H9 (cell line): ENCODE measurements at regions not wholly inside any gene's neighbourhood (a gene's known extent, or its start where the extent isn't known, plus 50 kb on each side); places are given as distances from the start of the nearest gene placed in this dataset.

Experiments used
- DNase-seq: peaks from one replicate; pipeline ENCODE4 v3.0.0-alpha.2; 2017
- H2AFZ ChIP-seq: one replicate; pipeline ENCODE4 v1.6.1; 2013; ENCODE audit warnings: mild to moderate bottlenecking, low read length, control low read depth, moderate library complexity
- H2AK5ac ChIP-seq: 2 replicates; pipeline ENCODE4 v1.6.1; 2013; ENCODE audit warnings: low read length, control low read depth, mixed read lengths; ENCODE audit not compliant: insufficient read length
- H2BK120ac ChIP-seq: one replicate; pipeline ENCODE4 v1.6.1; 2013; ENCODE audit warnings: low read depth, mild to moderate bottlenecking, low read length, control low read depth, inconsistent platforms; ENCODE audit not compliant: poor library complexity, severe bottlenecking
- H2BK12ac ChIP-seq: 2 replicates; pipeline ENCODE4 v1.6.1; 2013; ENCODE audit warnings: low read length, control low read depth, mixed read lengths, low read depth; ENCODE audit not compliant: insufficient read length
- H2BK15ac ChIP-seq: 2 replicates; pipeline ENCODE4 v1.6.1; 2013; ENCODE audit warnings: low read depth, low read length, control low read depth
- H2BK20ac ChIP-seq: one replicate; pipeline ENCODE4 v1.6.1; 2013; ENCODE audit warnings: low read depth, mild to moderate bottlenecking, low read length, control low read depth, inconsistent platforms; ENCODE audit not compliant: poor library complexity, severe bottlenecking
- H2BK5ac ChIP-seq: 2 replicates; pipeline ENCODE4 v1.6.1; 2013; ENCODE audit warnings: low read length, control low read depth, mixed read lengths; ENCODE audit not compliant: insufficient read length
- H3K14ac ChIP-seq: 2 replicates; pipeline ENCODE4 v1.6.1; 2013; ENCODE audit warnings: low read length, control low read depth; ENCODE audit not compliant: insufficient read depth
- H3K18ac ChIP-seq: 2 replicates; pipeline ENCODE4 v1.6.1; 2013; ENCODE audit warnings: low read depth, mild to moderate bottlenecking, mixed read lengths, low read length, control low read depth; ENCODE audit not compliant: insufficient read length
- H3K23ac ChIP-seq: 2 replicates; pipeline ENCODE4 v1.6.1; 2013; ENCODE audit warnings: low read length, control low read depth, mixed read lengths, low read depth; ENCODE audit not compliant: insufficient read length
- H3K23me2 ChIP-seq: 2 replicates; pipeline ENCODE4 v1.6.1; 2013; ENCODE audit warnings: low read depth, mild to moderate bottlenecking, mixed read lengths, low read length, control low read depth; ENCODE audit not compliant: insufficient read length, poor library complexity, severe bottlenecking
- H3K27ac ChIP-seq: 2 replicates; pipeline ENCODE4 v1.5.1; 2013; ENCODE audit warnings: low read length, control low read depth, mixed read lengths, low read depth; ENCODE audit not compliant: insufficient read length
- H3K27me3 ChIP-seq: 2 replicates; pipeline ENCODE4 v1.6.1; 2013; ENCODE audit warnings: low read length, control low read depth, inconsistent platforms; ENCODE audit not compliant: insufficient read depth
- H3K4ac ChIP-seq: 2 replicates; pipeline ENCODE4 v1.6.1; 2013; ENCODE audit warnings: low read depth, mild to moderate bottlenecking, control low read depth, inconsistent platforms, low read length, moderate library complexity
- H3K4me1 ChIP-seq: 2 replicates; pipeline ENCODE4 v1.6.1; 2013; ENCODE audit warnings: low read length, control low read depth, inconsistent platforms; ENCODE audit not compliant: insufficient read depth
- H3K4me2 ChIP-seq: 2 replicates; pipeline ENCODE4 v1.6.1; 2013; ENCODE audit warnings: low read length, control low read depth, mixed read lengths; ENCODE audit not compliant: insufficient read length, insufficient read depth
- H3K56ac ChIP-seq: 2 replicates; pipeline ENCODE4 v1.6.1; 2013; ENCODE audit warnings: low read depth, mild to moderate bottlenecking, mixed read lengths, low read length, control low read depth; ENCODE audit not compliant: insufficient read length
- H3K79me1 ChIP-seq: 2 replicates; pipeline ENCODE4 v1.6.1; 2013; ENCODE audit warnings: low read depth, mild to moderate bottlenecking, moderate library complexity, low read length, control low read depth, inconsistent platforms; ENCODE audit not compliant: insufficient read depth, poor library complexity, severe bottlenecking
- H3K79me2 ChIP-seq: 2 replicates; pipeline ENCODE4 v1.6.1; 2013; ENCODE audit warnings: low read length, control low read depth, inconsistent platforms; ENCODE audit not compliant: insufficient read depth
- H3K9ac ChIP-seq: 2 replicates; pipeline ENCODE4 v1.6.1; 2013; ENCODE audit warnings: low read length, control low read depth, mixed read lengths; ENCODE audit not compliant: insufficient read length; ENCODE audit errors: extremely low read depth
- H3K9me3 ChIP-seq: one replicate; pipeline ENCODE4 v1.6.1; 2013; ENCODE audit warnings: low read depth, low read length, inconsistent platforms; ENCODE audit not compliant: control insufficient read depth
- H3T11ph ChIP-seq: one replicate; pipeline ENCODE4 v1.6.1; 2013; ENCODE audit warnings: mild to moderate bottlenecking, low read length, control low read depth, inconsistent platforms
- H4K20me1 ChIP-seq: one replicate; pipeline ENCODE4 v1.6.1; 2013; ENCODE audit not compliant: control insufficient read depth, insufficient read length, insufficient read depth
- H4K5ac ChIP-seq: 2 replicates; pipeline ENCODE4 v1.6.1; 2013; ENCODE audit warnings: low read depth, mild to moderate bottlenecking, mixed read lengths, low read length, control low read depth; ENCODE audit not compliant: insufficient read length
- H4K8ac ChIP-seq: replicated peaks from 2 replicates; pipeline ENCODE4 v1.6.1; 2013; ENCODE audit warnings: low read length, control low read depth, mixed read lengths, low read depth; ENCODE audit not compliant: insufficient read length
- H4K91ac ChIP-seq: 2 replicates; pipeline ENCODE4 v1.6.1; 2013; ENCODE audit warnings: low read depth, mild to moderate bottlenecking, moderate library complexity, mixed read lengths, low read length, control low read depth; ENCODE audit not compliant: insufficient read length
- H3K27ac Mint-ChIP-seq, 3 experiments: 2 replicates in 2 of 3; 3 replicates in 1 of 3; pipeline ENCODE4 v1.8.0; 2020 to 2021; ENCODE audit warnings: mixed read lengths in 3 of 3, mild to moderate bottlenecking in 1 of 3, moderate library complexity in 1 of 3
- H3K27me3 Mint-ChIP-seq: 2 replicates; pipeline ENCODE4 v1.8.0; 2021; ENCODE audit warnings: low read depth, mild to moderate bottlenecking, moderate library complexity, mixed read lengths
- H3K36me3 Mint-ChIP-seq, 3 experiments: 2 replicates in 2 of 3; 3 replicates in 1 of 3; pipeline ENCODE4 v1.8.0; 2020 to 2021; ENCODE audit warnings: low read depth in 3 of 3, mixed read lengths in 3 of 3; ENCODE audit not compliant: insufficient read depth in 1 of 3
- H3K4me1 Mint-ChIP-seq, 2 experiments: 2 replicates each; pipeline ENCODE4 v1.8.0; 2020; ENCODE audit warnings: mixed read lengths in 2 of 2
- H3K4me3 Mint-ChIP-seq, 2 experiments: 2 replicates in 1 of 2; 3 replicates in 1 of 2; pipeline ENCODE4 v1.8.0; 2020 to 2021; ENCODE audit warnings: mild to moderate bottlenecking in 2 of 2, mixed read lengths in 2 of 2, moderate library complexity in 1 of 2
- H3K9me3 Mint-ChIP-seq, 2 experiments: 2 replicates in 1 of 2; 3 replicates in 1 of 2; pipeline ENCODE4 v1.8.0; 2020; ENCODE audit warnings: mild to moderate bottlenecking in 2 of 2, mixed read lengths in 2 of 2, moderate library complexity in 1 of 2
- CTCF ChIP-seq: fragments of 200-600 bp; sonication (generic); conservative IDR thresholded peaks from 3 replicates; pipeline ENCODE4 v1.8.0; 2021; ENCODE audit warnings: antibody characterized with exemption, mild to moderate bottlenecking
- WGBS: extraction: QIAGEN DNeasy Blood & Tissue Kit; methylation state at CpG from one replicate; pipeline ENCODE4 v1.1.7; 2013; ENCODE audit warnings: missing lambda C conversion rate, low lambda C conversion rate, mixed read lengths; ENCODE audit not compliant: insufficient read length; ENCODE audit errors: extremely low coverage; 5-methylcytosine and 5-hydroxymethylcytosine counted together

GRCh38 chr7:67731704-67732103, 735.1 kb downstream of the TYW1 start:
- TF ChIP-seq CTCF = no peak

More at GRCh38 chr7:67731704-67732103, 735.1 kb downstream of the TYW1 start:
- H3K14ac ChIP-seq = no peak overlapping the region
- H2BK15ac ChIP-seq = no peak overlapping the region
- no peak overlapping the region for H3K4me3 Mint-ChIP-seq
- no peak overlapping the region for H3K4me2 ChIP-seq
- no peak overlapping the region for H3K23ac ChIP-seq
- H3K23me2 ChIP-seq = no peaks in the 10 kb centered on the region
- no peak overlapping the region for H3K18ac ChIP-seq
- H2AK5ac ChIP-seq = no peak overlapping the region
- peaks cover 10% of the 10 kb centered on the region in 2 experiments for H3K4me1 Mint-ChIP-seq
- H2AFZ ChIP-seq = no peak overlapping the region
- no peaks in the 10 kb centered on the region for H3K36me3 Mint-ChIP-seq
- no peak overlapping the region for H3K56ac ChIP-seq
- no peaks in the 10 kb centered on the region for H3K79me1 ChIP-seq
- no peak overlapping the region for H4K5ac ChIP-seq
- no peak overlapping the region for H3T11ph ChIP-seq
- no peak overlapping the region for H3K27ac ChIP-seq
- H3K79me2 ChIP-seq = no peaks in the 10 kb centered on the region
- no peaks in the 10 kb centered on the region for H3K4me1 ChIP-seq
- H2BK20ac ChIP-seq = no peak overlapping the region
- H4K91ac ChIP-seq = no peak overlapping the region
- peaks cover 0 to 2% of the 10 kb centered on the region in 2 experiments; a peak in 1 of 5 replicates for H3K9me3 Mint-ChIP-seq
- peaks cover 2% of the 10 kb centered on the region; the same call in 1 of the 2 replicates for H3K27me3 Mint-ChIP-seq
- H3K27me3 ChIP-seq = no peaks in the 10 kb centered on the region
- no peaks in the 10 kb centered on the region for H4K20me1 ChIP-seq
- no peaks in the 10 kb centered on the region for H3K9me3 ChIP-seq
- H4K8ac ChIP-seq = no peak overlapping the region
- H3K27ac Mint-ChIP-seq = no peak overlapping the region
- H3K4ac ChIP-seq = no peak overlapping the region
- no peak overlapping the region for H3K9ac ChIP-seq
- no peak for DNase-seq
- no CpG with 5 or more reads among the region's 2 CpGs for WGBS
- H2BK120ac ChIP-seq = no peak overlapping the region
- no peak overlapping the region for H2BK12ac ChIP-seq
- H2BK5ac ChIP-seq = no peak overlapping the region
